ENCODE measurements at regions not wholly inside any gene's neighbourhood (a gene's known extent, or its start where the extent isn't known, plus 50 kb on each side); places are given as distances from the start of the nearest gene placed in this dataset.

DNA sequence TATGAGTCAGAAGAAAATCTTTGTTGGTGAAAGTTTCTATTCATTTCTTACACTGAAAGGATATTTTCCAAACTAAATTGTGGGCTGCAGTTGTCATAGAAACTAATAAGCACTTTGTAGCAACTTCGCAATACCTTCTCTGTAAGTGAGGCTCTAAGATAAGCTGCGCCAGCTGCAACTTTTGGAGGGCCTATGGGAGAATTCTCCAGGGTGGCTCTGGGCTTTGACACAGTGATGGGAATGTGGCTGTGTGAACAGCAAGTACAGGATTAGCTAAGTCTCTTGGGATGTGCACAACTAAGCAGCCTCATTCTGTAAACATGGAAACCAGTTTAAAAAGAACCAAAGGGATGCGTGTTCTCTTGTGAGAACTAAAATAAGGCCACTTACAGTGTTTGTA, 124.6 kb upstream of the SGO1 start:
- no peaks in the 10 kb centered on the region for H3K9me2 ChIP-seq (ENCODE audit: insufficient read depth, low read length)
- no peak overlapping the region for H3K4me2 ChIP-seq (ENCODE audit: low read length)
- H3K27me3 ChIP-seq (ENCODE audit: insufficient read depth, low read depth, low read length), result no peaks in the 10 kb centered on the region
- H2AFZ ChIP-seq (ENCODE audit: low read depth, low read length), result no peak overlapping the region
- TF ChIP-seq, protein P1, sequence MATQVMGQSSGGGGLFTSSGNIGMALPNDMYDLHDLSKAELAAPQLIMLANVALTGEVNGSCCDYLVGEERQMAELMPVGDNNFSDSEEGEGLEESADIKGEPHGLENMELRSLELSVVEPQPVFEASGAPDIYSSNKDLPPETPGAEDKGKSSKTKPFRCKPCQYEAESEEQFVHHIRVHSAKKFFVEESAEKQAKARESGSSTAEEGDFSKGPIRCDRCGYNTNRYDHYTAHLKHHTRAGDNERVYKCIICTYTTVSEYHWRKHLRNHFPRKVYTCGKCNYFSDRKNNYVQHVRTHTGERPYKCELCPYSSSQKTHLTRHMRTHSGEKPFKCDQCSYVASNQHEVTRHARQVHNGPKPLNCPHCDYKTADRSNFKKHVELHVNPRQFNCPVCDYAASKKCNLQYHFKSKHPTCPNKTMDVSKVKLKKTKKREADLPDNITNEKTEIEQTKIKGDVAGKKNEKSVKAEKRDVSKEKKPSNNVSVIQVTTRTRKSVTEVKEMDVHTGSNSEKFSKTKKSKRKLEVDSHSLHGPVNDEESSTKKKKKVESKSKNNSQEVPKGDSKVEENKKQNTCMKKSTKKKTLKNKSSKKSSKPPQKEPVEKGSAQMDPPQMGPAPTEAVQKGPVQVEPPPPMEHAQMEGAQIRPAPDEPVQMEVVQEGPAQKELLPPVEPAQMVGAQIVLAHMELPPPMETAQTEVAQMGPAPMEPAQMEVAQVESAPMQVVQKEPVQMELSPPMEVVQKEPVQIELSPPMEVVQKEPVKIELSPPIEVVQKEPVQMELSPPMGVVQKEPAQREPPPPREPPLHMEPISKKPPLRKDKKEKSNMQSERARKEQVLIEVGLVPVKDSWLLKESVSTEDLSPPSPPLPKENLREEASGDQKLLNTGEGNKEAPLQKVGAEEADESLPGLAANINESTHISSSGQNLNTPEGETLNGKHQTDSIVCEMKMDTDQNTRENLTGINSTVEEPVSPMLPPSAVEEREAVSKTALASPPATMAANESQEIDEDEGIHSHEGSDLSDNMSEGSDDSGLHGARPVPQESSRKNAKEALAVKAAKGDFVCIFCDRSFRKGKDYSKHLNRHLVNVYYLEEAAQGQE (IDR thresholded peaks at IDR 0.05; ENCODE audit: borderline replicate concordance), result no peak
- TF ChIP-seq SMC3 (conservative IDR thresholded peaks at IDR 0.05; ENCODE audit: poor library complexity) (no peak), EZH2 (IDR thresholded peaks at IDR 0.05; ENCODE audit: borderline replicate concordance, insufficient read depth, low read length, poor library complexity, severe bottlenecking) (no peak)
- H4K20me1 ChIP-seq (ENCODE audit: insufficient read depth), result no peaks in the 10 kb centered on the region
- no peaks in the 10 kb centered on the region for H3K9me3 ChIP-seq (ENCODE audit: low read length)
- no peaks in the 10 kb centered on the region for H3K36me3 ChIP-seq (ENCODE audit: insufficient read depth, low read length)
- no peaks in the 10 kb centered on the region for H3K79me2 ChIP-seq (replicated peaks; ENCODE audit: insufficient read depth, low read length)
- no peak overlapping the region for H3K27ac ChIP-seq (ENCODE audit: low read length)
- H3K9ac ChIP-seq (ENCODE audit: low read length), result no peak overlapping the region
- H3F3A ChIP-seq (ENCODE audit: insufficient read depth, low read length, poor library complexity, severe bottlenecking), result no peaks in the 10 kb centered on the region
- no peak overlapping the region for H3K4me3 ChIP-seq (ENCODE audit: low read length)

DNA sequence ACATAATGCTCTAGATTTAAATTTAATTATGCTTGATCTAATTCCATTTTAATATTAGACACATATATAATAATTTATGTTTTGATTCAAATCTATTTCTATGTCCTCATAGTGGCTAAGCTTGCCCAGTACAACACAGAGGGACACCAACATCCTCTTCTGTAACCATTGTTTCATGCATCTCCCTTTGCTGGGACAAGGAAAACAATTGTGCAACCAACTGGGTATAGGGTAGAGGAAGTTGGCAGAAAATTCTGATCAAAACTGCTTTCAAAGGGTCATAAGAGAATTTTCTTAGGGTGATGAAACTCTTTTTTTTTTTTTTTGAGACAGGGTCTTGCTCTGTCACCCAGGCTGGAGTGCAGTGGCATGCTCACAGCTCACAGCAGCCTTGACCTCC, 121.4 kb upstream of the SGO1 start:
- Histone ChIP-seq H3K36me3 (ENCODE audit: insufficient read depth, low read length) (no peaks in the 10 kb centered on the region), H3K4me3 (ENCODE audit: low read length) (no peak overlapping the region), H3K27me3 (ENCODE audit: insufficient read depth, low read depth, low read length) (no peaks in the 10 kb centered on the region), H2AFZ (ENCODE audit: low read depth, low read length) (no peak overlapping the region), H3K79me2 (replicated peaks; ENCODE audit: insufficient read depth, low read length) (no peaks in the 10 kb centered on the region), H3K4me2 (ENCODE audit: low read length) (no peak overlapping the region), H3K27ac (ENCODE audit: low read length) (no peak overlapping the region), H3F3A (ENCODE audit: insufficient read depth, low read length, poor library complexity, severe bottlenecking) (no peaks in the 10 kb centered on the region), H4K20me1 (ENCODE audit: insufficient read depth) (no peaks in the 10 kb centered on the region), H3K9me3 (ENCODE audit: low read length) (no peaks in the 10 kb centered on the region), H3K9me2 (ENCODE audit: insufficient read depth, low read length) (no peaks in the 10 kb centered on the region), H3K9ac (ENCODE audit: low read length) (no peak overlapping the region)
- TF ChIP-seq EP300 (conservative IDR thresholded peaks at IDR 0.05; ENCODE audit: poor library complexity, severe bottlenecking) (no peak), SMC3 (conservative IDR thresholded peaks at IDR 0.05; ENCODE audit: poor library complexity) (no peak), EZH2 (IDR thresholded peaks at IDR 0.05; ENCODE audit: borderline replicate concordance, insufficient read depth, low read length, poor library complexity, severe bottlenecking) (no peak), MXI1 (conservative IDR thresholded peaks at IDR 0.05; ENCODE audit: poor library complexity, severe bottlenecking) (no peak), TAF1 (IDR thresholded peaks at IDR 0.05; ENCODE audit: low read depth) (no peak), POLR2AphosphoS5 (IDR thresholded peaks at IDR 0.05) (no peak)
- TF ChIP-seq, protein P1 (IDR thresholded peaks at IDR 0.05; ENCODE audit: borderline replicate concordance), result no peak
- TF ChIP-seq, protein P2, sequence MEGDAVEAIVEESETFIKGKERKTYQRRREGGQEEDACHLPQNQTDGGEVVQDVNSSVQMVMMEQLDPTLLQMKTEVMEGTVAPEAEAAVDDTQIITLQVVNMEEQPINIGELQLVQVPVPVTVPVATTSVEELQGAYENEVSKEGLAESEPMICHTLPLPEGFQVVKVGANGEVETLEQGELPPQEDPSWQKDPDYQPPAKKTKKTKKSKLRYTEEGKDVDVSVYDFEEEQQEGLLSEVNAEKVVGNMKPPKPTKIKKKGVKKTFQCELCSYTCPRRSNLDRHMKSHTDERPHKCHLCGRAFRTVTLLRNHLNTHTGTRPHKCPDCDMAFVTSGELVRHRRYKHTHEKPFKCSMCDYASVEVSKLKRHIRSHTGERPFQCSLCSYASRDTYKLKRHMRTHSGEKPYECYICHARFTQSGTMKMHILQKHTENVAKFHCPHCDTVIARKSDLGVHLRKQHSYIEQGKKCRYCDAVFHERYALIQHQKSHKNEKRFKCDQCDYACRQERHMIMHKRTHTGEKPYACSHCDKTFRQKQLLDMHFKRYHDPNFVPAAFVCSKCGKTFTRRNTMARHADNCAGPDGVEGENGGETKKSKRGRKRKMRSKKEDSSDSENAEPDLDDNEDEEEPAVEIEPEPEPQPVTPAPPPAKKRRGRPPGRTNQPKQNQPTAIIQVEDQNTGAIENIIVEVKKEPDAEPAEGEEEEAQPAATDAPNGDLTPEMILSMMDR (IDR thresholded peaks at IDR 0.05; ENCODE audit: poor library complexity, severe bottlenecking), result no peak

Measured in neural cell (in vitro differentiated cells).